ENCODE measurements at regions not wholly inside any gene's neighbourhood (a gene's known extent, or its start where the extent isn't known, plus 50 kb on each side); places are given as distances from the start of the nearest gene placed in this dataset.
A peak's percentile ranks its signal among the peaks of the same experiment; 100 is the strongest.

DNA sequence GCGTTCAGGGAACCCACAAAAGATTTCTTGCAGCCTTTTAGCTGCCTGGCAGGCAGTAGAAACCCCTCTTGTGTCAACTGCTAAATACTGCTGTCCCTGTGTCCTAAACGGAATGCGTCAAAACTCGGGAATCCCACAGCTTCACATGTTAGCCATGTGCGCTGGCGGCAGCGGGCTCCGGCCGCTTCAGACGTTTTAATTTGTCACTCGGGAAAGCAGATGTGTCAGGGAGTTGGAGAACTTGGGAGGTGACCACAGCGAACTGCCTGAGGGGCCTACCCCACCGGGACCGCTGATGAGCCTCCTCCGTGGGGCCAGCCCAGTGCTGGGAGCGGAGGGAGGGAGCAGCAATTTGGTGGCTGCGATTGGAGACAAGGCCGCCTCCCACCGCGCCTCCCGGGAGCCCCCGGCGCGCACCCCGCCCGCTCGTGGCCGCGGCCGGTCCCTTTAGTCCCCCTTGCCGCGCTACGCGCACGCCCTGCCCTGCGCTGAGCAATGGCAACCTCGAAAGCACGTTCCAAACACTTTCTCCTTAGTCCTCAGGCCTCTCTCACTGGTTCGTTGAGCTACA, 146.1 kb upstream of the SATB2 start:
- no peak for TF ChIP-seq MXI1 (IDR thresholded peaks at IDR 0.05; ENCODE audit: low read depth, low read length)
- TF ChIP-seq, protein P1, sequence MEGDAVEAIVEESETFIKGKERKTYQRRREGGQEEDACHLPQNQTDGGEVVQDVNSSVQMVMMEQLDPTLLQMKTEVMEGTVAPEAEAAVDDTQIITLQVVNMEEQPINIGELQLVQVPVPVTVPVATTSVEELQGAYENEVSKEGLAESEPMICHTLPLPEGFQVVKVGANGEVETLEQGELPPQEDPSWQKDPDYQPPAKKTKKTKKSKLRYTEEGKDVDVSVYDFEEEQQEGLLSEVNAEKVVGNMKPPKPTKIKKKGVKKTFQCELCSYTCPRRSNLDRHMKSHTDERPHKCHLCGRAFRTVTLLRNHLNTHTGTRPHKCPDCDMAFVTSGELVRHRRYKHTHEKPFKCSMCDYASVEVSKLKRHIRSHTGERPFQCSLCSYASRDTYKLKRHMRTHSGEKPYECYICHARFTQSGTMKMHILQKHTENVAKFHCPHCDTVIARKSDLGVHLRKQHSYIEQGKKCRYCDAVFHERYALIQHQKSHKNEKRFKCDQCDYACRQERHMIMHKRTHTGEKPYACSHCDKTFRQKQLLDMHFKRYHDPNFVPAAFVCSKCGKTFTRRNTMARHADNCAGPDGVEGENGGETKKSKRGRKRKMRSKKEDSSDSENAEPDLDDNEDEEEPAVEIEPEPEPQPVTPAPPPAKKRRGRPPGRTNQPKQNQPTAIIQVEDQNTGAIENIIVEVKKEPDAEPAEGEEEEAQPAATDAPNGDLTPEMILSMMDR (IDR thresholded peaks at IDR 0.05): no peak
- TF ChIP-seq FOXJ3 (CRISPR knock-in tag; IDR thresholded peaks at IDR 0.05): no peak
- TF ChIP-seq, protein P2, sequence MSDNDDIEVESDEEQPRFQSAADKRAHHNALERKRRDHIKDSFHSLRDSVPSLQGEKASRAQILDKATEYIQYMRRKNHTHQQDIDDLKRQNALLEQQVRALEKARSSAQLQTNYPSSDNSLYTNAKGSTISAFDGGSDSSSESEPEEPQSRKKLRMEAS (IDR thresholded peaks at IDR 0.05; ENCODE audit: low read depth): peak; percentile 94
- peak in 1 of 2 experiments; percentile 25; a peak in 1 of 4 replicates for TF ChIP-seq EP300 (IDR thresholded peaks at IDR 0.05; ENCODE audit: borderline replicate concordance in 1 of 2, low read depth in 1 of 2, low read length in 1 of 2)
- no peak for TF ChIP-seq JUND (IDR thresholded peaks at IDR 0.05)
- TF ChIP-seq POLR2AphosphoS5 (IDR thresholded peaks at IDR 0.05; ENCODE audit: low read depth, low read length): no peak
- TF ChIP-seq GATA2 (CRISPR knock-in tag; IDR thresholded peaks at IDR 0.05): no peak
- TF ChIP-seq CHD2 (IDR thresholded peaks at IDR 0.05; ENCODE audit: low read length, partially characterized antibody): no peak
- TF ChIP-seq SMC3 (IDR thresholded peaks at IDR 0.05; ENCODE audit: low read depth, low read length): no peak
- TF ChIP-seq EZH2phosphoT487 (IDR thresholded peaks at IDR 0.05; ENCODE audit: borderline replicate concordance, low read depth): no peak
- no peak for TF ChIP-seq TEAD4 (IDR thresholded peaks at IDR 0.05; ENCODE audit: borderline replicate concordance, insufficient read depth)
- TF ChIP-seq, protein P3, sequence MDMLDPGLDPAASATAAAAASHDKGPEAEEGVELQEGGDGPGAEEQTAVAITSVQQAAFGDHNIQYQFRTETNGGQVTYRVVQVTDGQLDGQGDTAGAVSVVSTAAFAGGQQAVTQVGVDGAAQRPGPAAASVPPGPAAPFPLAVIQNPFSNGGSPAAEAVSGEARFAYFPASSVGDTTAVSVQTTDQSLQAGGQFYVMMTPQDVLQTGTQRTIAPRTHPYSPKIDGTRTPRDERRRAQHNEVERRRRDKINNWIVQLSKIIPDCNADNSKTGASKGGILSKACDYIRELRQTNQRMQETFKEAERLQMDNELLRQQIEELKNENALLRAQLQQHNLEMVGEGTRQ (IDR thresholded peaks at IDR 0.05; ENCODE audit: borderline replicate concordance, low read depth, low read length): no peak
- no peak for TF ChIP-seq ELF1 (IDR thresholded peaks at IDR 0.05)

Measured in SK-N-SH (cell line).